Ectodermal cell (in vitro differentiated cells): ENCODE measurements at regions not wholly inside any gene's neighbourhood (a gene's known extent, or its start where the extent isn't known, plus 50 kb on each side); places are given as distances from the start of the nearest gene placed in this dataset.

Experiments
- H3K27ac ChIP-seq: 2 replicates; pipeline ENCODE4 v1.7.0; 2013; ENCODE audit warnings: mild to moderate bottlenecking, low read depth, low read length; ENCODE audit not compliant: insufficient read depth, poor library complexity, severe bottlenecking
- H3K27me3 ChIP-seq: 2 replicates; pipeline ENCODE4 v1.7.0; 2013; ENCODE audit warnings: mild to moderate bottlenecking, low read length; ENCODE audit not compliant: insufficient read depth, control insufficient read depth, poor library complexity, severe bottlenecking
- H3K36me3 ChIP-seq: one replicate; pipeline ENCODE4 v1.7.0; 2013; ENCODE audit warnings: low read length; ENCODE audit not compliant: control insufficient read depth, insufficient read depth
- H3K4me1 ChIP-seq: one replicate; pipeline ENCODE4 v1.7.0; 2013; ENCODE audit warnings: low read length; ENCODE audit not compliant: control insufficient read depth, insufficient read depth
- H3K4me3 ChIP-seq: 2 replicates; pipeline ENCODE4 v1.7.0; 2013; ENCODE audit warnings: low read depth, low read length, control low read depth; ENCODE audit not compliant: insufficient read depth
- H3K9me3 ChIP-seq: 2 replicates; pipeline ENCODE4 v1.7.0; 2013; ENCODE audit warnings: mild to moderate bottlenecking, low read length, moderate library complexity; ENCODE audit not compliant: control insufficient read depth
- WGBS, 2 experiments: methylation state at CpG; one replicate each; pipeline ENCODE4 v1.1.7; 2013; ENCODE audit warnings: missing lambda C conversion rate in 2 of 2; 5-methylcytosine and 5-hydroxymethylcytosine counted together

DNA sequence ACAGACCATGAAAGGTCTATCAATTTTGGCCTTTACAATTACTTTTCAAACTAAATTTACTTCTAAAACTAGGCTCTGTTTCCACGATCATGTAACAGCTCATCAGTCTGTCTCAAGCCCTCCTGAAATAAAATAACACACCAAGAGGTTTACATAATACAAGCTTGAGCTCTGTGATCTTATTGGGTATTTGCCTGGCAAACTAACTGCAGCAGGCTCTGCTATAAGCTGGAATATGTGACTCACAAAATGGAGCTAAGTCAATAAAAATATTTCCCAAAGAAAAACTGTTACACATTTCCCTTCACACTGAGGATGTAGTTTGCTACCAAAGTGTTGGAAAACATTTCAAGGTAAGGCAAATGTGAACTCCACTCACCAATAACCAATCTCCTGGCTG, 94.7 kb upstream of the GPM6B start:
- 78 to 80% methylated on average over 1 of the region's 1 CpG for WGBS, 2 experiments
- Histone ChIP-seq H3K36me3 (no peaks in the 10 kb centered on the region), H3K9me3 (no peaks in the 10 kb centered on the region), H3K4me3 (no peak overlapping the region), H3K27ac (no peak overlapping the region), H3K4me1 (no peaks in the 10 kb centered on the region), H3K27me3 (no peaks in the 10 kb centered on the region)

DNA sequence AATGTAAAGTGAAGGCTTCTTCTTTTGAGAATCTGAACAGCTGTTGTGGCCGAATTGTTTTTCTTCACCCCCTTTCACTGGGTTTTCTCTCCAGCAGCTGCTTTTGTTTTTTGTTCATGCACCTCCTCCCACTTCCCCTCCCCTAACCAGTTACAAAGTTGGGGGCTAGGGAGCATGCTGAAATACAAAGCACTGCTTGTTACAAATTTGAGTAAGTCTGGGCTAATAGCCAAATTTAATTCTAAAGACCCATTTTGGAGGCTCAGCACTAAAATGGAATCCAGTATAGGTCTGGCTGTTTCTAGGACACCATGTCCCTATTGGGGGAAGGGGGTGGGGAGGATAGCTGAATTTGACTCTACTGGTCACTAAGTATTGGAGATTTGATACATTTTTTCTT, 89.2 kb upstream of the GPM6B start:
- H3K36me3 ChIP-seq: no peaks in the 10 kb centered on the region
- H3K4me1 ChIP-seq: peaks cover 5% of the 10 kb centered on the region
- no peak overlapping the region for H3K4me3 ChIP-seq
- no peaks in the 10 kb centered on the region for H3K27me3 ChIP-seq
- WGBS, 2 experiments: 15% methylated on average over 1 of the region's 1 CpG; no CpG with 5 or more reads in 1 of the 2 experiments
- H3K9me3 ChIP-seq: no peaks in the 10 kb centered on the region
- no peak overlapping the region for H3K27ac ChIP-seq

DNA sequence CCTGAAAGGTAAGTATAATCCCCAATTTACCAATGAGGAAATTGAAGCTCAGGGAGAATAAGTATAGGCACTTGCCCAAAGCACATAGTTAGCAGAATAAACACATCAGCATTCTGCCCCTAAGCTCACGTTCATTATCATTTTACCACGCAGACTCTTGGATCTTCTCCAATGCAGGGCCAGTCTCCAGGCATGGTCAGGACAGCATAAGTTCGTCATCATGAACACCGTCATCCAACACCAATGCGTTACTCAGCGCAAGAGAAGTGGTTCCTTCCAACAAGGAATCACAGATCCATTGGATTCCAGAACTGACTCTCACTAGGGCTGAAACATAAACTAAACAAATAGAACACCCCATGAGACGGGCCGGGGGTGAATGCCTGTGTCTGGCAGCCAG, 86.5 kb upstream of the GPM6B start:
- 84 to 85% methylated on average over 8 of the region's 8 CpGs for WGBS, 2 experiments
- no peak overlapping the region for H3K27ac ChIP-seq
- no peak overlapping the region for H3K4me3 ChIP-seq
- no peaks in the 10 kb centered on the region for H3K36me3 ChIP-seq
- H3K27me3 ChIP-seq: no peaks in the 10 kb centered on the region
- no peaks in the 10 kb centered on the region for H3K9me3 ChIP-seq
- H3K4me1 ChIP-seq: peaks cover 5% of the 10 kb centered on the region

DNA sequence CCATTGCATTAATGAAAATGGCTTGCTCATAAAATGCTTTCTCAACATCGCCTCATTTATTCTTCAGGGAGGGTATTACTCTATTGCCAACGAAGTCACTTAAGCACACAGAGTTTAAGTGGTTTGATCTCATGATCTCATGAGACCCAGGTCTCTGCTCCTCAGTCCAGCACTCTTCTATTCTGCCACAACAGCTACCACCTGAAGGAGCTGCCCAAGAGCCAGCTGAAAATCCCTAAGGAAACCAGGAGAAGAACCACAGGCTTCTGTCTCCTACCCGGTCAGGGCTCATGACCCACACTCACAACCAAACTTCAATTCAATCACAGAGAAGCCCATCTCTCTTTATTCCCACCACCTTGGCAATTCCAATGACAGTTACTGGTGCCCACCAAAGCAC, 85.5 kb upstream of the GPM6B start:
- no peaks in the 10 kb centered on the region for H3K36me3 ChIP-seq
- H3K4me1 ChIP-seq: peaks cover 5% of the 10 kb centered on the region
- 85 to 96% methylated on average over 3 of the region's 3 CpGs for WGBS, 2 experiments
- no peaks in the 10 kb centered on the region for H3K9me3 ChIP-seq
- H3K27ac ChIP-seq: no peak overlapping the region
- no peak overlapping the region for H3K4me3 ChIP-seq
- H3K27me3 ChIP-seq: no peaks in the 10 kb centered on the region

DNA sequence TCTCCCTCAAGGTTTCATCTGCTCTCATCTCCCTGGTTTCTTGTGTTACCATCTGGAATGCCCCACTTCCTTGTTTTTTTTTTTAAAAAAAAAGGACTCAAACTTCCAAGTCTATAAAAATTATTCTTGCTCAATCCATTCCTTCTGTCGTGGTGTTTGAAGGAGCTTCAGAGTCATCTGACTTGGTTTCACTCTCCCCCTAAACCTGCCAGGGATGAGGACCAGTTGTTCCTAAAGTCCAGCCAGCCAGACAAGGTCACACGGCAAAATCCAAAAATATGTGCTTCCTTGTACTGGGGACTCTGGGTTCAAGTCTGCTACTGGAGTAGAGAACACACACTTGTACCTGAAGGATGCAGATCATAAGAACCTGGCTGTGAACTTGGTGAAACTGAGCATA, 84.5 kb upstream of the GPM6B start:
- H3K36me3 ChIP-seq: no peaks in the 10 kb centered on the region
- H3K4me1 ChIP-seq: peaks cover 5% of the 10 kb centered on the region
- no peaks in the 10 kb centered on the region for H3K9me3 ChIP-seq
- H3K4me3 ChIP-seq: no peak overlapping the region
- no peaks in the 10 kb centered on the region for H3K27me3 ChIP-seq
- no peak overlapping the region for H3K27ac ChIP-seq
- WGBS, 2 experiments: 85 to 93% methylated on average over 2 of the region's 2 CpGs

DNA sequence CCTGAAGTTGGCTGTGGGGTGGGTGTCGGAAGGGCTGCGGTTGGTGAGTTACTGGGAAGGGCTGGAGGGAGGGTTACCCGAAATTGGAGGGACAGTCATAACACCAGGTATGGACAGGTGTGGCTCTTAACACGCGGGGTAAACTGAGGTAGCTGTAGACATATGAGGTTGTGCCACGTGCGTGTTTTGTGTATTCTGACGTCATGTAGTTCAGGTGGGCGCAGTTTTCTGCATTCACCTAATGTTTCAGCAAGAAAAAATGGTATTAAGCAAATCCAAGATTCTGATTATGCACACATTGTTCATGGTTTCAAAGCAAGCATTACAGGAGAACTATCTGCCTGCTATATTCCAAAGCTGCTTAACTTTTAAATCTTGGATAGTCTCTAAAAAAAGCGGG, 83.5 kb upstream of the GPM6B start:
- Histone ChIP-seq H3K27ac (no peak overlapping the region), H3K4me1 (peaks cover 5% of the 10 kb centered on the region), H3K36me3 (no peaks in the 10 kb centered on the region), H3K9me3 (no peaks in the 10 kb centered on the region), H3K27me3 (no peaks in the 10 kb centered on the region), H3K4me3 (no peak overlapping the region)
- 98 to 99% methylated on average over 10 of the region's 10 CpGs for WGBS, 2 experiments

DNA sequence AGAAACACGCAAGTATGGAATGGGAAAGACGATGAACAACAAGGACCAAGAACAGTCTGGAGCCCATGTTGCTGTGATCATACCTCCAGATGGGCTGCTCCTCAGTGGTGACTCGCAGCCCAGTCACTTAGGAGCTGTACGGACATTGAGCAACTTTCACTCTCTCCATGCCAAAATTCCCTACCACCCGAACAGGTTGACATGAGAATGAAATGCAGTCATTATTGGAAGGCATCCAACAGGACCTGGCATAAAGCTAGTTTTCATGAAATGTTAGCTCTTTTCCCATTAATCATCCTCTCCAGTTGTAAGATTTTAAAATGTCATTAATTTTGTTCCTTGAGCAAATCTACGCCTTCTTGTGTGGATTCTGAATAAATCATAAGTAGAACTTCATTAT, 82.7 kb upstream of the GPM6B start:
- Histone ChIP-seq H3K4me3 (no peak overlapping the region), H3K27me3 (no peaks in the 10 kb centered on the region), H3K27ac (no peak overlapping the region), H3K9me3 (no peaks in the 10 kb centered on the region), H3K4me1 (peaks cover 5% of the 10 kb centered on the region), H3K36me3 (no peaks in the 10 kb centered on the region)
- WGBS, 2 experiments: 93 to 97% methylated on average over 5 of the region's 6 CpGs

DNA sequence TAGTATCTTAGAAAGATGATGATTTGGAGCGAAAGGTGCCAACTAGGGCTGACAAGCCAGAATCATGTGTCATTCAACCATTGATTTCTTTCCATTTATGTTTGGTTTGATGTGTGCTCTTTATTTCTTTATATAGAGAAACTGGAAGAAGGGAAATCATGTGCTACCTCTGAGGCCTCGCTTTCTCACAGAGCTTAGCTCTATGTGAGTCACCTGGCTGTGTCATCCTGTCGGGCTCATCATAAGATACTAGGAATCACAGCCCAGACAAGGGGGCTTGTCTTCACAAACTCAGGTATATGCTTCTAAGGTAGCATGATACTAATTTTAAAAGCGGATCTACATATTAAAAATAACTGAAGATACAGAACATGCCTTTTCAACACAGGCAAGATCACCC, 81.7 kb upstream of the GPM6B start:
- H3K27ac ChIP-seq: no peak overlapping the region

DNA sequence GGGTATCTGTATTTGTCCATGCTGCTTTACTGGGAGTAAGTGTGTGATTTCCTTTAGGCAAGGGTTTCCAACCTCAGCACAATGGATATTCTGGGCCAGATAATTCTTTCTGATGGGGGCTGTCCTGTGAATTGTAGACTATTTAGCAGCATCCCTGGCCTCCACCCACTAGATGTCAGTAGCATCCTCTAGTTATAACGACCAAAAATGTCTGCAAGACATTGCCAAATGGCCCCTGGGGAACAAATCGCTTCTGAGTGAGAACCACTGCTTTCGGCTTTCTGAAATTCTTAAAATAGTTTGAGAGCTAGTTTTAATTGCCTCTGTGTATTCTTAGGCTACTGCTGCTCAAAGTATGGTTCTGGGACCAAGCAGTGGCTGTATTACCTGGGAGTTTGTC, 81.2 kb upstream of the GPM6B start:
- no peak overlapping the region for H3K4me3 ChIP-seq
- no peaks in the 10 kb centered on the region for H3K4me1 ChIP-seq
- no peaks in the 10 kb centered on the region for H3K9me3 ChIP-seq
- H3K27me3 ChIP-seq: no peaks in the 10 kb centered on the region
- 84 to 87% methylated on average over 3 of the region's 3 CpGs for WGBS, 2 experiments
- H3K36me3 ChIP-seq: no peaks in the 10 kb centered on the region
- no peak overlapping the region for H3K27ac ChIP-seq

More for the DNA sequence above, 81.7 kb upstream of the GPM6B start:
- Histone ChIP-seq H3K4me1 (peaks cover 4% of the 10 kb centered on the region), H3K27me3 (no peaks in the 10 kb centered on the region), H3K4me3 (no peak overlapping the region), H3K9me3 (no peaks in the 10 kb centered on the region), H3K36me3 (no peaks in the 10 kb centered on the region)
- 67 to 71% methylated on average over 3 of the region's 4 CpGs for WGBS, 2 experiments

DNA sequence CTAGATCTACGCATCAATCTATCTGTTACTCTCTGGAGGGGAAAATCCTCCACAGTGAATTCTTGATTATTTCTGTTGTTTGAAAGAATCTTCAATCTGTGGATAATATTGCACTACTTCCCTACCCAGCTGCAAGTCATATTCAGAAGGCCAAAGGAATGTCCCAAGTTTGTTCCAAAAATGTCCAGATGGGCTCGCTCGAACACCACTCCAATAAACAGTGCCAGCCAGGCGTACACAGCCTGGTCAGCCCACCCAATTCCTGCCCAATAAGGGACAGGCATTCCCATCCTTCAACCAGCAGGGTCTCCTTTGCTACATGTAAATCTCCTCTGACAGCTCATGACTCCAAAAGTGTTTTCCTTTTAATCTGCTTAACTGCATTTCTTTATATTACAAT, 80.7 kb upstream of the GPM6B start:
- H3K27ac ChIP-seq: no peak overlapping the region
- WGBS, 2 experiments: 90 to 98% methylated on average over 3 to 4 of the region's 4 CpGs

DNA sequence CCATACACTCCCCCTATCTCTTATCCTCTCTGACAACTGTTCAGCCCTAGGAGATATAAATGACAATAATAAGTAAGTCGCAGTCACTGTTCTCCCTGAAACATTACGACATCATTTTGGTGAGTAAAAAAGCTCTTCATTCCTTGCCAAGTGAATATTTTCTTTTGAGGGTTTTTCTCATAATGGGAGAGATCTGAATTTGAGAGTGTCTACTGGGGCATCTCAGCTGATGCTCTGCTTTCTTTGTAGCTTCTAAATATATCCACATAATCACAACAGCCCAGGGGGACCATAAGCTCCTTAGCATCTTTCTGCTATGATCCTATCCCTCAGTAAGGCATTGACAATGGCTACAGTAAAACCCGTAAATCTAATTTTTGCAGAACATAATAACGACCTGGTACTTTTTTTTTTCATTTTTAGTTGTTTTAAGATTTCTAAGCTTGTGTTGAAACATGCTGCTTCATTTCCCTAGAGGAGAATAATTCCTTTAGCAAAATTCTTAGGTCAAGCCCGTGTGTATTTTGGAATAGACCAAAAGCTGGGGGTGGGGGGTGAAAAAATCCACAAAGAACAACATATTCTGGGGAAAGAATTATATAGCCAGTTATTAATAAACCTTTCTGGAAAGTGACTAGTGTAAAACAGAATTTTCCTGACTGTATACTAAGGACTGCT, 78.1 kb upstream of the GPM6B start:
- H3K36me3 ChIP-seq: no peaks in the 10 kb centered on the region
- 88 to 92% methylated on average over 2 to 4 of the region's 5 CpGs for WGBS, 2 experiments
- H3K27ac ChIP-seq: no peak overlapping the region
- H3K9me3 ChIP-seq: no peaks in the 10 kb centered on the region
- peaks cover 3% of the 10 kb centered on the region for H3K4me1 ChIP-seq
- no peak overlapping the region for H3K4me3 ChIP-seq
- H3K27me3 ChIP-seq: no peaks in the 10 kb centered on the region

More for the DNA sequence above, 80.7 kb upstream of the GPM6B start:
- Histone ChIP-seq H3K27me3 (no peaks in the 10 kb centered on the region), H3K4me3 (no peak overlapping the region), H3K9me3 (no peaks in the 10 kb centered on the region), H3K4me1 (no peaks in the 10 kb centered on the region), H3K36me3 (no peaks in the 10 kb centered on the region)
